Transverse colon (tissue), 4 donors: ENCODE measurements at regions not wholly inside any gene's neighbourhood (a gene's known extent, or its start where the extent isn't known, plus 50 kb on each side); places are given as distances from the start of the nearest gene placed in this dataset.
"Not testable (repeated sequence)": the region's sequence is repeated elsewhere in the genome, so short reads cannot be mapped to it uniquely, and the experiment has no call there.

ENCODE experiments used
- DNase-seq: peaks from one replicate; pipeline ENCODE4 v3.0.0-alpha.2; 2019
- H3K27ac ChIP-seq, 4 donors: fragments of 200-600 bp; sonication (generic); 2 replicates each; pipeline ENCODE4 v1.5.1; 2016 to 2018; ENCODE audit warnings: inconsistent platforms in 4 of 4
- H3K27me3 ChIP-seq: fragments of 200-600 bp; sonication (generic); 2 replicates; pipeline ENCODE4 v1.5.1; 2017; ENCODE audit warnings: inconsistent platforms
- H3K36me3 ChIP-seq, 4 donors: fragments of 200-600 bp; sonication (generic); 2 replicates each; pipeline ENCODE4 v1.5.1; 2017 to 2019; ENCODE audit warnings: inconsistent platforms in 4 of 4
- H3K4me1 ChIP-seq, 4 donors: fragments of 200-600 bp; sonication (generic); 2 replicates each; pipeline ENCODE4 v1.5.1; 2017 to 2020; ENCODE audit warnings: inconsistent platforms in 4 of 4
- H3K4me3 ChIP-seq, 4 donors: fragments of 200-600 bp; sonication (generic); 1 replicate in 1 of 4; 2 replicates in 3 of 4; pipeline versions ENCODE4 v1.5.1 to v1.6.1; 2017 to 2019; ENCODE audit warnings: inconsistent platforms in 4 of 4
- H3K9me3 ChIP-seq, 2 donors: fragments of 200-600 bp; sonication (generic); 2 replicates each; pipeline ENCODE4 v1.5.1; 2017 to 2019; ENCODE audit warnings: inconsistent platforms in 2 of 2
- CTCF ChIP-seq, 5 experiments: fragments of 200-600 bp in 3 of 5; fragments of 450-650 bp in 2 of 5; sonication (generic) in 3 of 5; IDR thresholded peaks; 1 replicate in 2 of 5; 2 replicates in 3 of 5; pipeline ENCODE4 v1.5.1; 2016 to 2017; ENCODE audit warnings: antibody characterized with exemption in 5 of 5, inconsistent platforms in 3 of 5, mild to moderate bottlenecking in 2 of 5, moderate library complexity in 1 of 5
- EP300 ChIP-seq: sonication (generic); formaldehyde crosslinking; IDR thresholded peaks from one replicate; pipeline ENCODE4 v1.6.1; 2017; ENCODE audit warnings: antibody characterized with exemption, low read depth
- POLR2A ChIP-seq: fragments of 450-650 bp; IDR thresholded peaks from one replicate; pipeline ENCODE4 v1.6.1; 2016; ENCODE audit warnings: antibody characterized with exemption, mild to moderate bottlenecking, moderate library complexity
- POLR2AphosphoS5 ChIP-seq, 3 donors: sonication (generic); formaldehyde crosslinking; IDR thresholded peaks; one replicate each; pipeline ENCODE4 v1.6.1; 2016; ENCODE audit warnings: antibody characterized with exemption in 3 of 3
- WGBS, 2 donors: methylation state at CpG; one replicate each; pipeline ENCODE4 v1.1.5; 2018; ENCODE audit warnings: low coverage in 1 of 2; 5-methylcytosine and 5-hydroxymethylcytosine counted together
- in situ Hi-C, 4 donors: fragments of 200-750 bp; cut with MboI; loops; one replicate each; pipeline versions ENCODE4 v1.15.0 to v1.15.1; 2017; ENCODE audit warnings: low sequenced_read_pairs in 3 of 4, low pct_ligation_motif_present in 1 of 4, low pct_unique_long_range_greater_than_20kb in 1 of 4
- intact Hi-C: fragments of 100-400 bp; cut with DNase I; formaldehyde crosslinking; loops from one replicate; pipeline ENCODE4 v1.15.1; 2023; ENCODE audit warnings: low total_unique reads

GRCh38 chr2:144111437-144111836 is 408.5 kb downstream of the ZEB2 start:
- Histone ChIP-seq H3K27me3 (no peaks in the 10 kb centered on the region), H3K27ac (no peak overlapping the region), H3K4me3 (no peak overlapping the region), H3K4me1 (no peaks in the 10 kb centered on the region), H3K36me3 (no peaks in the 10 kb centered on the region), H3K9me3 (no peaks in the 10 kb centered on the region)
- in situ Hi-C loops (no loop called here), intact Hi-C loops (no loop called here)
- WGBS, 2 donors: 78 to 81% methylated on average over 2 of the region's 2 CpGs
- DNase-seq: no peak
- TF ChIP-seq EP300 (no peak), POLR2AphosphoS5 (IDR thresholded peaks at IDR 0.05) (no peak), CTCF (IDR thresholded peaks at IDR 0.05) (no peak), POLR2A (no peak)

DNA sequence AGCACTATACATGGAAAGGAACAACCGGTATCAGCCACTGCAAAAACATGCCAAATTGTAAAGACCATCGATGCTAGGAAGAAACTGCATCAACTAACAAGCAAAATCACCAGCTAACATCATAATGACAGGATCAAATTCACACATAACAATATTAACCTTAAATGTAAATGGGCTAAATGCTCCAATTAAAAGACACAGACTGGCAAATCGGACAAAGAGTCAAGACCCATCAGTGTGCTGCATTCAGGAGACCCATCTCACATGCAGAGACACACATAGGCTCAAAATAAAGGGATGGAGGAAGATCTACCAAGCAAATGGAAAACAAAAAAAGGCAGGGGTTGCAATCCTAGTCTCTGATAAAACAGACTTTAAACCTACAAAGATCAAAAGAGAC is 413.8 kb downstream of the ZEB2 start:
- WGBS, 2 donors: 93% methylated on average over 2 of the region's 3 CpGs; no CpG with 5 or more reads in 1 of the 2 donors
- H3K4me1 ChIP-seq, H3K4me3 ChIP-seq, in situ Hi-C loops, intact Hi-C loops, DNase-seq, H3K27me3 ChIP-seq, H3K9me3 ChIP-seq, H3K27ac ChIP-seq, H3K36me3 ChIP-seq: not testable (repeated sequence)

GRCh38 chr2:144102386-144102785 is 417.5 kb downstream of the ZEB2 start:
- Histone ChIP-seq H3K27ac (no peak overlapping the region), H3K27me3 (no peaks in the 10 kb centered on the region), H3K36me3 (no peaks in the 10 kb centered on the region), H3K4me3 (no peak overlapping the region), H3K4me1 (no peaks in the 10 kb centered on the region), H3K9me3 (peaks cover 3 to 5% of the 10 kb centered on the region in 2 donors)
- TF ChIP-seq POLR2AphosphoS5 (IDR thresholded peaks at IDR 0.05) (no peak), EP300 (no peak), CTCF (IDR thresholded peaks at IDR 0.05) (no peak), POLR2A (no peak)
- intact Hi-C loops: no loop called here
- 78 to 80% methylated on average over 1 to 2 of the region's 2 CpGs for WGBS, 2 donors
- no peak for DNase-seq
- in situ Hi-C loops: no loop called here

GRCh38 chr2:144099780-144100377 is 420.0 kb downstream of the ZEB2 start:
- intact Hi-C loops (no loop called here), in situ Hi-C loops (no loop called here)
- Histone ChIP-seq H3K9me3 (peaks cover 3 to 5% of the 10 kb centered on the region in 2 donors), H3K4me3 (no peak overlapping the region), H3K36me3 (no peaks in the 10 kb centered on the region), H3K27ac (no peak overlapping the region), H3K27me3 (no peaks in the 10 kb centered on the region), H3K4me1 (no peaks in the 10 kb centered on the region)
- 60 to 78% methylated on average over 1 to 6 of the region's 6 CpGs for WGBS, 2 donors
- DNase-seq: no peak
- no peak for TF ChIP-seq EP300
- TF ChIP-seq POLR2AphosphoS5 (IDR thresholded peaks at IDR 0.05): no peak
- TF ChIP-seq POLR2A: no peak
- no peak for TF ChIP-seq CTCF (IDR thresholded peaks at IDR 0.05)

GRCh38 chr2:144099340-144099739 is 420.6 kb downstream of the ZEB2 start:
- intact Hi-C loops (no loop called here), in situ Hi-C loops (no loop called here)
- Histone ChIP-seq H3K4me3 (no peak overlapping the region), H3K27ac (no peak overlapping the region), H3K9me3 (peaks cover 2 to 3% of the 10 kb centered on the region in 2 donors), H3K4me1 (no peaks in the 10 kb centered on the region), H3K36me3 (no peaks in the 10 kb centered on the region), H3K27me3 (no peaks in the 10 kb centered on the region)
- 86 to 88% methylated on average over 4 of the region's 4 CpGs for WGBS, 2 donors
- no peak for DNase-seq
- TF ChIP-seq EP300 (no peak), POLR2AphosphoS5 (IDR thresholded peaks at IDR 0.05) (no peak), POLR2A (no peak), CTCF (IDR thresholded peaks at IDR 0.05) (no peak)
